T-helper 2 cell (primary cell): ENCODE measurements at regions not wholly inside any gene's neighbourhood (a gene's known extent, or its start where the extent isn't known, plus 50 kb on each side); places are given as distances from the start of the nearest gene placed in this dataset.
A peak's percentile ranks its signal among the peaks of the same experiment; 100 is the strongest.

Experiments used
- DNase-seq, 5 experiments: peaks; one replicate each; pipeline versions ENCODE4 v3.0.0 to v3.0.0-alpha.2; 2012 to 2022

- no peak for DNase-seq
These were observed 131.3 kb upstream of the AGA start for GRCh38 chr4:177573507-177573906.

GRCh38 chr4:177574446-177574845 lies 132.2 kb upstream of the AGA start:
- no peak for DNase-seq

GRCh38 chr4:177579649-177580048 lies 137.4 kb upstream of the AGA start:
- DNase-seq: no peak

- DNase-seq: no peak
These were observed 140.8 kb upstream of the AGA start for GRCh38 chr4:177582992-177583391.

GRCh38 chr4:177587989-177588388 lies 145.8 kb upstream of the AGA start:
- DNase-seq: no peak

- no peak for DNase-seq
These were observed 153.1 kb upstream of the AGA start for GRCh38 chr4:177595386-177595785.

- peak in 1 of 5 experiments; percentile 1 for DNase-seq
These were observed 153.8 kb upstream of the AGA start for GRCh38 chr4:177596035-177596434.

GRCh38 chr4:177596991-177597390 lies 154.8 kb upstream of the AGA start:
- DNase-seq: no peak

- no peak for DNase-seq
These were observed 163.0 kb upstream of the AGA start for GRCh38 chr4:177605252-177605651.

GRCh38 chr4:177607111-177607573 lies 164.9 kb upstream of the AGA start:
- DNase-seq: no peak

- DNase-seq: no peak
These were observed 169.9 kb upstream of the AGA start for GRCh38 chr4:177611974-177612664.

- DNase-seq: no peak
These were observed 170.4 kb upstream of the AGA start for GRCh38 chr4:177612684-177613083.

- no peak for DNase-seq
These were observed 190.2 kb upstream of the AGA start for GRCh38 chr4:177632481-177632880.

- DNase-seq: no peak
These were observed 196.6 kb upstream of the AGA start for GRCh38 chr4:177638871-177639270.

GRCh38 chr4:177640864-177641263 lies 198.6 kb upstream of the AGA start:
- DNase-seq: peak in 1 of 5 experiments; percentile 1

- DNase-seq: no peak
These were observed 218.0 kb upstream of the AGA start for GRCh38 chr4:177660223-177660622.

- DNase-seq: no peak
These were observed 225.4 kb upstream of the AGA start for GRCh38 chr4:177667687-177668086.

- no peak for DNase-seq
These were observed 229.2 kb upstream of the AGA start for GRCh38 chr4:177671387-177671786.

GRCh38 chr4:177671845-177672244 lies 229.6 kb upstream of the AGA start:
- no peak for DNase-seq

- no peak for DNase-seq
These were observed 231.8 kb upstream of the AGA start for GRCh38 chr4:177673985-177674489.

- DNase-seq: peak in 1 of 5 experiments; percentile 4
These were observed 238.1 kb upstream of the AGA start for GRCh38 chr4:177680308-177680707.

GRCh38 chr4:177681902-177682301 lies 239.7 kb upstream of the AGA start:
- no peak for DNase-seq

- DNase-seq: no peak
These were observed 244.9 kb upstream of the AGA start for GRCh38 chr4:177687117-177687516.

GRCh38 chr4:177692907-177693306 lies 250.7 kb upstream of the AGA start:
- no peak for DNase-seq

- no peak for DNase-seq
These were observed 254.3 kb upstream of the AGA start for GRCh38 chr4:177696438-177696966.
